ENCODE measurements at regions not wholly inside any gene's neighbourhood (a gene's known extent, or its start where the extent isn't known, plus 50 kb on each side); places are given as distances from the start of the nearest gene placed in this dataset.
A peak's percentile ranks its signal among the peaks of the same experiment; 100 is the strongest.
"Not testable (repeated sequence)": the region's sequence is repeated elsewhere in the genome, so short reads cannot be mapped to it uniquely, and the experiment has no call there.

DNA sequence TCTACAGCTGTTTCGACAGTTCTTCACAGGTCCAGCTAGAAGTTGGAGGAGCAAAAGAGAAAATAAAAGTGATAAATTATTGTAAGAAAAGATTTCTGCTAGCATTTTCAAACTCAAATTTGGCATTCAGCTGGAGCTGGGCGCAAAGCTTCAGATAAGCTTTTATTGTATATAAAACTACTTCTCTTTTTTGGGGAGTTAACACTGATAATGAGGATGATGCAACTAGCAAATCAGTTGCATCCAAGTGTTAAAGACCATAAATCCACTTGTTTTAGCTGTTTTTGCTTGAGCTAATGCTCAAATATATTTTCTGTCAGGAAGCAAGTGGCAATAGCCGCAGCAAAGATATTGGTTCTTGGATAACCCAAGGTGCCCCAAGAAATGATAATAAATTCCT is 127.1 kb upstream of the PKN2 start:
- DNase-seq (ENCODE audit: low spot score), result no peak
- ATAC-seq, result no peak

- no peak for DNase-seq (ENCODE audit: low spot score)
- no peak for ATAC-seq
These were observed 123.5 kb upstream of the PKN2 start for GRCh38 chr1:88560621-88561020.

DNA sequence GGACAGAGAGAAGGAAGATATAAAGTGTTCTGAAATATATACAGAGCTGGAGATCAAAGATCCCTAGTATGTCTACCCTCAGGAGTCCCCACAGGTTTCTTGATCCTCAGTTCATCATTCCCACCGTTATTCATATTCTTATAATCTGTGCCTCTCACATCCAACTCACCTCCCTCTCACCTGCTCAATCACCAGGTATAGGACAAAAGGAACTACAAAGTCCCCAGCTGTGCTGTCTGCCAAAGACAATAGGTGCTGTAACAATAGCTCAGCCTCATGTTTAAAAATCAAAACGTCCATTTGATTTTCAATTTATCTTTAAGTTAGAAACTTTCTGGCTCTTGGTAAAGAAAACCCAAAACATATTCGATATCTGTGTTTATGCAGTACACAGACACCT is 121.1 kb upstream of the PKN2 start:
- ATAC-seq, result no peak
- DNase-seq (ENCODE audit: low spot score), result no peak

DNA sequence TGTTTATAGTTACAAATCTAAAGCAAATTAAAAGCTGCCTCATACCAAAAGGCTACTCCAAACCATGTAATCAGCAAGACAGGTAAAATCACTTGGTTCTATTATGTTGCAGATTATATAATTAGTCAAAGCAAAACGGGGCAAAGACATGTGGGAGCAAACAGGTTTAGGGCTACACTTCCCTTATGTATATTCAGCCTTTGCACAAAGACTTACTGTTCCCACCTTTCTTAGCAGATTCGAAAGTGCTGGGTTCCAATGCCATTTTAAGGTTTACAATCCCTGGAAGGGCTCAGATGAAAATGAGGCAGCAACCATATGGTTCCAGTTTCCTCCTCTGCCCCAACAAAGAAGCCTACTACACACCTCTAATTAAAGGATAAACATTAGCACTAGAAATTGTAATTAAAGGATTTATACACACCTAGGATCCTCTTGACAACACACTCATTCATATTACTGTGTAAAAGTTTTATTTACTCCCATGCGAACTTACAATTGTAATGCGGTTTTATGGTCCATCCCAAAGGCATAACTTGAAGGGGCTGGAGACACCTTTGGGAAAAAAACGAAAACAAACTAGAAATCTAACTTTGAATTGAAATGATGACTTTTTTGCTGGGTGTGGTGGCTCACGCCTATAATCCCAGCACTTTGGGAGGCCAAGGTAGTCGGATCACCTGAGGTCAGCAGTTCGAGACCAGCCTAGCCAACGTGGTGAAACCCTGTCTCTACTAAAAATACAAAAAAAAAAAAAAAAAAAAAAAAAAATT is 117.3 kb upstream of the PKN2 start:
- no peak for ATAC-seq
- DNase-seq (ENCODE audit: low spot score), result no peak

DNA sequence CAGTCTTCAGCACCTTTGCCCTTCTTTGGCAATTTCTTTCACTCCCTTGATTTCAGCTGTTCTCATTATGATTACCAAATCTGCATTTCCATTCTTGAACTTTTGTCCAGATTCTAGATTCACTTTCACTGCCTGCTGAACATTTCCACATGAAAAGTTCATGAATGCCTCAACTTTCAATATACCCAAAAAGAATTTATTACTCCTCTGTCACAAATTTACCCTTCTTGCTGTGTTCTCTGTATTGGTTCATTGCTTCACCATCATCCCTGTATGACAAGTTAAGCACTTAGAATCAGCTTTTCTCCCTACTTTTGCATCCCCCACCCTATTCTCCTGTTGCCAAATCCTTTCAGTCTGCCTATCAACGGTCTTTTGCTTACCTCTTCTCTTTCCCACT is 112.6 kb upstream of the PKN2 start:
- ATAC-seq (no peak), DNase-seq (ENCODE audit: low spot score) (no peak)

DNA sequence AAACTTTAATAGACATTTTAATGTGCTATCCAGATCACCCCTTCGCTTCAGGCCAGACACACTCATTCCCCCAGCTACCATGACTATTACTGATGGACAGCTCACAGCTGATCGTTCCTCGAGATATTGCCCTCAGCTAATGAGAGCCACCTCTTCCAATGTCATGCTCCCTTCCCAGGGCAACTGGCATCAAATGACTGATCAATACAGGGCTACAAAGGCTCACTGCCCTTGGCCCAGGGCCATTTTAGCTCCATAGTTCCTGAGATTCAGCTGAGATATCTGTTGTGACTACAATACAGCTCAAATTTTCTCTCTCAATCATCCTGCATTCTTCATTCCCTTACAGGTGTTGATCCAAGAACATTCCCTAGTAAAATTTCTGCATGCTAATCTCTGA is 104.5 kb upstream of the PKN2 start:
- DNase-seq (ENCODE audit: low spot score) (peak; percentile 64), ATAC-seq (peak; percentile 93)

DNA sequence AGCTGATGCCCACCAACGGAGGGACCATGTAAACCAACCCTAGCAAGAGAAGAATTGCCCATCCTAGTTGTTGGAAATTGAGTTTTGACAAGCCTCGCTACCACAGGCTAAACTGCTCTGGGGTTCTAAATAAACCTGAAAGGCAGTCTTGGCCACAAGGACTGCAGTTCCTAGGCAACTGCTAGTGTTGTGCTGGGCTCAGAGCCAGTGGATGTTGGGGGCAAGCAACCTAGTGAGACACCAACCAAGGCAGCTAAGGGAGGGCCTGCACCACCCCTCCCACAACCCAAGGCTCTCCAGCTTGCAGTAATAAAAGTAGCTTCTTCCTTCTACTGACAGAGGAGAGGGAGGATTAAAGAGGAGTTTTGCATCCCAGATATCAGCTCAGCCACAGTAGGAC is 102.4 kb upstream of the PKN2 start:
- DNase-seq (ENCODE audit: low spot score) (no peak), ATAC-seq (no peak)

- ATAC-seq, result no peak
- DNase-seq (ENCODE audit: low spot score), result no peak
These were observed 90.7 kb upstream of the PKN2 start for GRCh38 chr1:88593358-88593757.

- ATAC-seq, result peak; percentile 90
- no peak for DNase-seq (ENCODE audit: low spot score)
These were observed 88.6 kb upstream of the PKN2 start for GRCh38 chr1:88595355-88596002.

GRCh38 chr1:88597973-88598372 is 86.1 kb upstream of the PKN2 start:
- not testable (repeated sequence) for DNase-seq (ENCODE audit: low spot score); ATAC-seq

DNA sequence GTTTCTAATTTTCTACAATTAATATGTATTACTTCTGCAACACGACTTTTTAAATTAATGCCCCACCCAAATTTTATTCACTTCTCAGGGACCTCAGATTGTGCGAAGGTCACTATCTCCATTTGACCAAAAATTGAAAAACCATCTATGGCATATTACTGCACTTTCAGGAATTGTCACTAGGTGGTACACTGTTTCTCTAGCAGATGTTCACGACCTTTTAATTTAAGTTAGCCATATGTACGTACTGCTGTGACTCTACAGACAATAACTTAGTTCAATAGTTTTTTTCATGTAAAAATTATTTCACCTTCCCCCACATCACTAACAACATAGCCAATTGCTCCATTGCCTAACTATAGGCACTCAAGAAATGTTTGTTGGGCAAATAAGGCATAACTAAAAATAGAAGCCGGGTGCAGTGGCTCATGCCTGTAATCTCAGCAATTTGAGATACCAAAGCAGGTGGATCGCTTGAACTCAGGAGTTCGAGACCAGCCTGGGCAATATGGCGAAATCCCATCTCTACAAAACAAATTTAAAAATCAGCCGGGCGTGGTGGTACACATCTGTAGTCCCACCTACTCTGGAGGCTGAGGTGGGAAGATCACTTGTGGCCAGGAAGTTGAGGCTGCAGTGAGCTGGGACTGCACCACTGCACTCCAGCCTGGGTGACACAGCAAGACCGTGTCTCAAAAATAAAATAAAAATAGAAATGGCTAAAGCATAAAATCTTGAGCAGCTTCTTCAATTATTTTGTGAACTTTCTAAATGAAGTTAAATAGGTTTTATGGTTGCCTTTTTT is 75.7 kb upstream of the PKN2 start:
- ATAC-seq, result peak; percentile 83
- no peak for DNase-seq (ENCODE audit: low spot score)

DNA sequence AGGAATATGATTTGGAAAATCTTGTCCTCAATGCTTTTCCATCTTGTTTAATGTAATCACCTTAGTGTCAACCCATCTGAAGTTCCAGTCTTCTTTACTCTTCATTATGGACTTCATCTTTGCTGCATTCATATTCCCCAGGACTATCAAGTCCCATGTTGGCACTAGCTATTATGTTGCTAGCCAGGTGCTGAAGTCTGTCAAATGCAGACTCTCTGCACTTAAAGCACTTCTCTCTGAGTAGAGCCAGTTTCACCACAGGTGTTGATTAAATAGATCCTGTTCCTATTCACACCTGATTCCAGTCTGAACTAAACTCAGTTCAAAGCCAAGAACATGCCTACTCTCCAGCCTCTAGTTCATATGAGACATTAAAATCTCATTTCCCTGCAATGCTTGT is 75.0 kb upstream of the PKN2 start:
- no peak for DNase-seq (ENCODE audit: low spot score)
- peak; percentile 30 for ATAC-seq

DNA sequence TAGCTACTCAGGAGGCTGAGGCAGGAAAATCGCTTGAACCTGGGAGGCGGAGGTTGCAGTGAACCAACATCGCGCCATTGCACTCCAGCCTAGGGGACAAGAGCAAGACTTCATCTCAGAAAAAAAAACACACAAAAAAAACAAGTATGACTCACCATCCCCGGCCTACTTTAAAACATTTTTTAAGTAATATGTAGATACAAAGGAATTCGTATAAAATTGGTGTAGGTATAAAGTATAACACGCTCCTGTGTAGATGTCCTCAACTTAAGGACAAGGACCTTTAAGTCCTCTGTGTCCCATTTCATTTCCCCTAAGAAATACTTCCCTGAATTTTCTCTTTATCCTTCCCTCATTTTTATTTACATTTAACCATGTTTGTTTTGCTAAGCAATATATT is 73.4 kb upstream of the PKN2 start:
- DNase-seq (ENCODE audit: low spot score), result no peak

GRCh38 chr1:88612292-88612691 is 71.8 kb upstream of the PKN2 start:
- DNase-seq (ENCODE audit: low spot score), result no peak
- ATAC-seq, result no peak

More for the DNA sequence above, 73.4 kb upstream of the PKN2 start:
- no peak for ATAC-seq

- ATAC-seq (no peak), DNase-seq (ENCODE audit: low spot score) (no peak)
These were observed 71.3 kb upstream of the PKN2 start for GRCh38 chr1:88612773-88613172.

GRCh38 chr1:88618331-88618730 is 65.7 kb upstream of the PKN2 start:
- DNase-seq (ENCODE audit: low spot score), result no peak
- no peak for ATAC-seq

DNA sequence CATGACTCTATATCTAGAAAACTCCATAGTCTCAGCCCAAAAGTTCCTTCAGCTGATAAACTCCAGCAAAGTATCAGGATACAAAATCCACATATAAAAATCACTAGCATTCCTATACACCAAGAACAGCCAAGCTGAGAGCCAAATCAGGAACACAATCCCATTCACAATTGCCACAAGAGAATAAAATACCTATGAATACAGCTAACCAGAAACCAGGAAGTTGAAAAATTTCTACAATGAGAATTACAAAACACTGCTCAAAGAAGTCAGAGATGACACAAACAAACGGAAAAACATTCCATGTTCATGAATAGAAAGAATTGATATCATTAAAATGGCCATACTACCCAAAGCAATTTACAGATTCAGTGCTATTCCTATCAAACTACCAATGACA is 61.0 kb upstream of the PKN2 start:
- DNase-seq (ENCODE audit: low spot score); ATAC-seq: not testable (repeated sequence)

Data from left lobe of liver (tissue), 2 donors.